HG03521 (cell line): ENCODE measurements at regions not wholly inside any gene's neighbourhood (a gene's known extent, or its start where the extent isn't known, plus 50 kb on each side); places are given as distances from the start of the nearest gene placed in this dataset.
"Not testable (repeated sequence)": the region's sequence is repeated elsewhere in the genome, so short reads cannot be mapped to it uniquely, and the experiment has no call there.

ENCODE experiments used
- ATAC-seq: cut with Tn5 transposase; IDR thresholded peaks from one replicate; pipeline ENCODE4 v1.9.1; 2021; ENCODE audit warnings: mild to moderate bottlenecking, moderate library complexity; ENCODE audit not compliant: unreplicated experiment

GRCh38 chr3:103829723-103830326 lies 1395.0 kb downstream of the ZPLD1 start:
- ATAC-seq, result no peak

GRCh38 chr3:103847081-103848062 lies 1412.6 kb downstream of the ZPLD1 start:
- no peak for ATAC-seq

- ATAC-seq, result no peak
Observed at GRCh38 chr3:103851793-103852192, 1417.0 kb downstream of the ZPLD1 start.

- ATAC-seq, result no peak
Observed at GRCh38 chr3:103862415-103862814, 1427.6 kb downstream of the ZPLD1 start.

GRCh38 chr3:103863381-103863780 lies 1428.6 kb downstream of the ZPLD1 start:
- ATAC-seq, result no peak

GRCh38 chr3:103866113-103866512 lies 1431.3 kb downstream of the ZPLD1 start:
- no peak for ATAC-seq

GRCh38 chr3:103873021-103873420 lies 1438.2 kb downstream of the ZPLD1 start:
- no peak for ATAC-seq

GRCh38 chr3:103873897-103874545 lies 1439.2 kb downstream of the ZPLD1 start:
- ATAC-seq, result no peak

GRCh38 chr3:103881809-103882208 lies 1447.0 kb downstream of the ZPLD1 start:
- not testable (repeated sequence) for ATAC-seq

- no peak for ATAC-seq
Observed at GRCh38 chr3:103889675-103890074, 1454.9 kb downstream of the ZPLD1 start.

GRCh38 chr3:103894162-103894822 lies 1459.5 kb downstream of the ZPLD1 start:
- no peak for ATAC-seq

GRCh38 chr3:103899328-103899727 lies 1464.5 kb downstream of the ZPLD1 start:
- no peak for ATAC-seq

- ATAC-seq, result no peak
Observed at GRCh38 chr3:103904991-103905390, 1461.7 kb upstream of the ALCAM start.

GRCh38 chr3:103906304-103906703 lies 1460.4 kb upstream of the ALCAM start:
- no peak for ATAC-seq

GRCh38 chr3:103906808-103907207 lies 1459.9 kb upstream of the ALCAM start:
- ATAC-seq, result no peak

GRCh38 chr3:103907567-103907966 lies 1459.1 kb upstream of the ALCAM start:
- ATAC-seq, result no peak

- ATAC-seq, result no peak
Observed at GRCh38 chr3:103909395-103909794, 1457.3 kb upstream of the ALCAM start.

GRCh38 chr3:103918336-103918735 lies 1448.4 kb upstream of the ALCAM start:
- no peak for ATAC-seq

GRCh38 chr3:103919327-103919726 lies 1447.4 kb upstream of the ALCAM start:
- no peak for ATAC-seq

- no peak for ATAC-seq
Observed at GRCh38 chr3:103923907-103924306, 1442.8 kb upstream of the ALCAM start.

GRCh38 chr3:103924544-103924943 lies 1442.2 kb upstream of the ALCAM start:
- ATAC-seq, result no peak
